ENCODE measurements at regions not wholly inside any gene's neighbourhood (a gene's known extent, or its start where the extent isn't known, plus 50 kb on each side); places are given as distances from the start of the nearest gene placed in this dataset.

DNA sequence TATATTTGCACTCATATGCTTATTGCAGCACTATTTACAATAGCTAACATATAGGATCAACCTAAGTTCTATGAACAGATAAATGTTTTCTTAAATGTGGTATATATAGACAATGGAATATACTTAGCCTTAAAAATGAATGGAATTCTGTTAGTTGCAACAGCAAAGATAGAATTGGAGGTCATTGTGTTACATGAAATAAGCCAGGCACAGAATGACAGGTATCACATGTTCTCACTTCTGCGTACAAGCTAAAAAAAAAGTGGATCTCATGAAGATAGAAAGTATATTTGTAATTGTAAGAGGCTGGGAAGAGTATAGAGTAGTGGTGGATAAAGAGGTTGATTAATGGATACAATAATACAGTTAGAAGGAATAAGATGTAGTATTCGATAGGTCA lies 255.5 kb upstream of the SETBP1 start:
- TF ChIP-seq, protein P1, sequence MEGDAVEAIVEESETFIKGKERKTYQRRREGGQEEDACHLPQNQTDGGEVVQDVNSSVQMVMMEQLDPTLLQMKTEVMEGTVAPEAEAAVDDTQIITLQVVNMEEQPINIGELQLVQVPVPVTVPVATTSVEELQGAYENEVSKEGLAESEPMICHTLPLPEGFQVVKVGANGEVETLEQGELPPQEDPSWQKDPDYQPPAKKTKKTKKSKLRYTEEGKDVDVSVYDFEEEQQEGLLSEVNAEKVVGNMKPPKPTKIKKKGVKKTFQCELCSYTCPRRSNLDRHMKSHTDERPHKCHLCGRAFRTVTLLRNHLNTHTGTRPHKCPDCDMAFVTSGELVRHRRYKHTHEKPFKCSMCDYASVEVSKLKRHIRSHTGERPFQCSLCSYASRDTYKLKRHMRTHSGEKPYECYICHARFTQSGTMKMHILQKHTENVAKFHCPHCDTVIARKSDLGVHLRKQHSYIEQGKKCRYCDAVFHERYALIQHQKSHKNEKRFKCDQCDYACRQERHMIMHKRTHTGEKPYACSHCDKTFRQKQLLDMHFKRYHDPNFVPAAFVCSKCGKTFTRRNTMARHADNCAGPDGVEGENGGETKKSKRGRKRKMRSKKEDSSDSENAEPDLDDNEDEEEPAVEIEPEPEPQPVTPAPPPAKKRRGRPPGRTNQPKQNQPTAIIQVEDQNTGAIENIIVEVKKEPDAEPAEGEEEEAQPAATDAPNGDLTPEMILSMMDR (IDR thresholded peaks at IDR 0.05), result no peak
- TF ChIP-seq POLR2AphosphoS5 (IDR thresholded peaks at IDR 0.05), result no peak

Measured in transverse colon (tissue), 4 donors.